AG04450 (cell line): ENCODE measurements at regions not wholly inside any gene's neighbourhood (a gene's known extent, or its start where the extent isn't known, plus 50 kb on each side); places are given as distances from the start of the nearest gene placed in this dataset.

Experiments
- CTCF ChIA-PET: fragments of 300-600, 350-600 bp; formaldehyde crosslinking; extraction: SDS; loops from one replicate; lab custom pipeline; 2022; ENCODE audit warnings: antibody characterized with exemption, inconsistent platforms; lab: Charles Lee
- POLR2A ChIA-PET: fragments of 350-600 bp; formaldehyde crosslinking; extraction: SDS; loops from one replicate; lab custom pipeline; 2021; ENCODE audit warnings: antibody characterized with exemption, inconsistent platforms; lab: Yijun Ruan, JAX
- DNase-seq: peaks from one replicate; pipeline ENCODE4 v3.0.0-alpha.2; 2011; ENCODE audit warnings: low read depth, low spot score
- H3K27ac ChIP-seq: one replicate; pipeline ENCODE4 v1.5.1; 2012; ENCODE audit warnings: low read depth, low read length, control low read depth
- H3K27me3 ChIP-seq: one replicate; pipeline ENCODE4 v1.6.0; 2012; ENCODE audit warnings: low read length; ENCODE audit not compliant: control insufficient read depth, insufficient read depth
- H3K4me3 ChIP-seq: 2 replicates; pipeline ENCODE4 v1.5.1; 2011; ENCODE audit warnings: mild to moderate bottlenecking, low read depth, low read length, control low read depth
- H3K9me3 ChIP-seq: 2 replicates; pipeline ENCODE4 v1.5.1; 2012; ENCODE audit warnings: low read length; ENCODE audit not compliant: control insufficient read depth, insufficient read depth
- TF ChIP-seq, protein P1 (sequence below): IDR thresholded peaks from 2 replicates; pipeline ENCODE4 v1.5.1; 2011; ENCODE audit warnings: low read depth, low read length, control low read depth, inconsistent platforms

DNA sequence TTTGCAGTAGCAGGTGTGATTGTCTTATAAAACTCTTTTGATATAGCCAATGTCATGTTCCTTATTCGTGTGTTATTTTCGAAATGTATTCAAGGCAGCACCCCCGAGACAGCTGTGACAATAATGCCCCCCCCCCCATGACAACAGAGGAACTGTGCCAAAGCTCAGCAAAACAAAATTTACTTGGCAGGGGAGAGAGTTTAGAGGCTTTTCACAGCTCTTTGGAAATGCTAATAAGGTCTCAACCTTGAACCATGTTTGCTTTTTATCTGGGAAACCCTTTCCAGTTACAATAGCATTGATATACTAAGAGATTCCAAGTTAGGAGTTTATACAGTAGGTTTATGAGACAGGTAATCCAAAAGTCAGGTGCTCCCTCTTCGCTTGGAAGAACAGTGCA is 56.4 kb upstream of the USP44 start:
- no peak for DNase-seq
- TF ChIP-seq, protein P1, sequence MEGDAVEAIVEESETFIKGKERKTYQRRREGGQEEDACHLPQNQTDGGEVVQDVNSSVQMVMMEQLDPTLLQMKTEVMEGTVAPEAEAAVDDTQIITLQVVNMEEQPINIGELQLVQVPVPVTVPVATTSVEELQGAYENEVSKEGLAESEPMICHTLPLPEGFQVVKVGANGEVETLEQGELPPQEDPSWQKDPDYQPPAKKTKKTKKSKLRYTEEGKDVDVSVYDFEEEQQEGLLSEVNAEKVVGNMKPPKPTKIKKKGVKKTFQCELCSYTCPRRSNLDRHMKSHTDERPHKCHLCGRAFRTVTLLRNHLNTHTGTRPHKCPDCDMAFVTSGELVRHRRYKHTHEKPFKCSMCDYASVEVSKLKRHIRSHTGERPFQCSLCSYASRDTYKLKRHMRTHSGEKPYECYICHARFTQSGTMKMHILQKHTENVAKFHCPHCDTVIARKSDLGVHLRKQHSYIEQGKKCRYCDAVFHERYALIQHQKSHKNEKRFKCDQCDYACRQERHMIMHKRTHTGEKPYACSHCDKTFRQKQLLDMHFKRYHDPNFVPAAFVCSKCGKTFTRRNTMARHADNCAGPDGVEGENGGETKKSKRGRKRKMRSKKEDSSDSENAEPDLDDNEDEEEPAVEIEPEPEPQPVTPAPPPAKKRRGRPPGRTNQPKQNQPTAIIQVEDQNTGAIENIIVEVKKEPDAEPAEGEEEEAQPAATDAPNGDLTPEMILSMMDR = no peak
- Histone ChIP-seq H3K4me3 (no peak overlapping the region), H3K27ac (no peak overlapping the region), H3K9me3 (no peaks in the 10 kb centered on the region), H3K27me3 (no peaks in the 10 kb centered on the region)
- CTCF ChIA-PET = interaction anchor here (0.8 kb wide), 1 partner anchor 16 kb away, joined by 5 read pairs; no protein-coding TSS in a partner anchor
- POLR2A ChIA-PET = no interaction called here

DNA sequence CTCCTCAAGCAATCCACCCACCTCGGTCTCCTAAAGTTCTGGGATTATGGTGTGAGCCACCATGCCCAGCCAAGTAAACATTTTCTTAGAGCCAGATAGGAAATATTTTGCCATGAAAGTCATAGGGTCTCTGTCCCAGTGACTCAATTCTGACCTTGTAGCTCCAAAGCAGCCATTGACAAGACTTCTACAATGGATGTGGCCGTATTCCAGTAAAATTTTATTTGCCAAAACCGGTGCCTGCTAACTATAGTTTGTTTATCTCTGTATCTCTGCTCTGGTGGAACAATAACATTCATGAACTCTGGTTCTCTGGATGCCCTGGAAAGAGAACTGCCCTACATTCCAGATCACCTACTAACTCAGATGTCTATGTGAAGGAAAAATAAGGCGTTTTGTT is 54.6 kb upstream of the USP44 start:
- TF ChIP-seq, protein P1 = no peak
- Histone ChIP-seq H3K27ac (no peak overlapping the region), H3K4me3 (no peak overlapping the region), H3K9me3 (no peaks in the 10 kb centered on the region), H3K27me3 (no peaks in the 10 kb centered on the region)
- CTCF ChIA-PET = interaction anchor here (0.6 kb wide), 1 partner anchor 18 kb away, joined by 12 read pairs; no protein-coding TSS in a partner anchor
- POLR2A ChIA-PET = no interaction called here
- no peak for DNase-seq

DNA sequence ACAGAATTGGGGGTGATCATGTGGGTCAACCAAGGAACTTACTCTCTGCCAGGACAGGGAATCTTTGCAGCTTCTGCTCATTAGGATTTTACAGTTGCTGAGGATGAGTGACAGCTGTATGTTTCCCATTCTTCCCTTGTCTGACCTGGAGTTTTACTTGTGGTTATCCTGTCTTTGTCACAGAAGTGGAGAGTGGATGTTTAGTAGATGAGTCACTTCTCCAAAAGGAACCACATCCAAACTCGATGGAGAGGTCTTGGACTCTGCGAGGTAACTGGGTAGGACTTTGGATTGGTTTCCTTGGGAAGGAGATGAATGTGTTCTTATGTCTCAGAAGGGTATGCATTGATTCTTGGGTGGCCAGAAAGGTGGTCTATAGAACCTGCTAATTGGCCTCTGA is 53.8 kb upstream of the USP44 start:
- DNase-seq = no peak
- H3K9me3 ChIP-seq = no peaks in the 10 kb centered on the region
- no peaks in the 10 kb centered on the region for H3K27me3 ChIP-seq
- no peak overlapping the region for H3K4me3 ChIP-seq
- no peak overlapping the region for H3K27ac ChIP-seq
- ChIA-PET CTCF (interaction anchor here (1.8 kb wide), 1 partner anchor 10 kb away, joined by 4 read pairs; no protein-coding TSS in a partner anchor), POLR2A (no interaction called here)
- TF ChIP-seq, protein P1 = no peak

DNA sequence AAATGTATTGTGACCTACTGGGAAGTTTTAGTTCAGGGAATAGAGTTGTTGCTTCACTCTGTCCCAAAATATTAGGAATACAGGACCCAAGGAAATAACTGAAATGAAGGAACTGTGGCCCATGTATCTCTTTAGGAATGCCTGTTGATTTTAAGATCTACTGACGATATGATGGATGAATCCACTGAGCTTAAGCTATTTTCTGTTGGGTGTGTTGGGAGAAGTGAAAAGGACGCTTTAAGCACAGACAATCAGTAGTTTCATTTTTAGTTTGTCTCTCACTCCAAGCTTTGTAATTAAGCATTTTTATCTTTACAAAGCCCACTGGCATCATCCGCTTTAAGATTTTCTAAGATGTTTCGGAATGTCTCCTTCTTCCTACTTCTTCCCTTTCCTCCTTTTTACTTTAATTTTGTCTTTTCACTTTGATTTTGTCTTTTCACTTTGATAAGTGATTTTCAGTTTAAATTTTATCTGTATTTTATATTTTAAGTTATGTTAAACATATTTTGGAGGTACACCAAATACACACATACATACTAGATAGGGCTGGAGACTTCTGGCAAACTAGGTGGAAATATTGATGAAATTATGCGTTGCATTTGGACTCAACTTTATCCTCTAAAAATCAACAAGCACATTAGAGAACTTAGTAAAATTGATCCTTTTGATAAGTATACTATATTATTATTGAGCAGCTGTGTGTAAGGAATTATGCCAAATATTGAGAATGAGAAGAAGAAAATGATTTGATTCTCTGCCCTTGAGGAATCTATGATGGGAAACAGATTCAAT is 52.3 kb upstream of the USP44 start:
- Histone ChIP-seq H3K4me3 (no peak overlapping the region), H3K27ac (no peak overlapping the region), H3K27me3 (no peaks in the 10 kb centered on the region), H3K9me3 (no peaks in the 10 kb centered on the region)
- DNase-seq = no peak
- ChIA-PET POLR2A (no interaction called here), CTCF (interaction anchor here (1.0 to 1.8 kb wide), 2 partner anchors 11 to 29 kb away, joined by 4 read pairs; no protein-coding TSS in a partner anchor)
- TF ChIP-seq, protein P1 = no peak
